ENCODE measurements at regions not wholly inside any gene's neighbourhood (a gene's known extent, or its start where the extent isn't known, plus 50 kb on each side); places are given as distances from the start of the nearest gene placed in this dataset.
"Not testable (repeated sequence)": the region's sequence is repeated elsewhere in the genome, so short reads cannot be mapped to it uniquely, and the experiment has no call there.

GRCh38 chr9:82761956-82762355 lies 301.0 kb downstream of the RASEF start:
- Histone ChIP-seq H3K4me1 (replicated peaks) (no peaks in the 10 kb centered on the region), H3K4me3 (no peak overlapping the region), H3K27me3 (replicated peaks) (no peaks in the 10 kb centered on the region), H3K36me3 (no peaks in the 10 kb centered on the region), H3K9me3 (replicated peaks) (no peaks in the 10 kb centered on the region), H3K27ac (no peak overlapping the region)
- DNase-seq (ENCODE audit: low read depth in 1 of 2, low spot score in 2 of 2) = no peak

DNA sequence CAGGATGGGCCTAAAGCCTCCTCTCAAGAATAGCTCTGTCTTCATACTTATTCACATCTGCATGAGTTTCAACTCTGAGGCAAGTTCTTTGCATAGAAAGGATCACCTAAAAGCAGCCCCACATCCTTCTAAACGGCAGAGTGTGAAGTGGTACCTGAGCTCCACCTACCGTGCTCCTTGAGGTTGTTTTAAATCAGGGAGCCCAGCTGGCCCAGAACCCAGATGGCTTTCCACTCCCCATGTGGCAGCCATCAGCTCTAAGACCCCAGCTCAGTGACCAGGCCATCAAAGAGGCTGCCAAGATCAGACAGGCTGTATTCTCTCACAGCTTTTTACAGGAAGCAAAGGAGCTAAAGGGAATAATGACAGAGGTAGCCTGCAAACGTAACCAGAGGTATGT lies 299.3 kb downstream of the RASEF start:
- Histone ChIP-seq H3K9me3 (replicated peaks) (no peaks in the 10 kb centered on the region), H3K4me3 (no peak overlapping the region), H3K27ac (no peak overlapping the region), H3K27me3 (replicated peaks) (no peaks in the 10 kb centered on the region), H3K4me1 (replicated peaks) (no peaks in the 10 kb centered on the region), H3K36me3 (no peaks in the 10 kb centered on the region)
- no peak for DNase-seq (ENCODE audit: low read depth in 1 of 2, low spot score in 2 of 2)

DNA sequence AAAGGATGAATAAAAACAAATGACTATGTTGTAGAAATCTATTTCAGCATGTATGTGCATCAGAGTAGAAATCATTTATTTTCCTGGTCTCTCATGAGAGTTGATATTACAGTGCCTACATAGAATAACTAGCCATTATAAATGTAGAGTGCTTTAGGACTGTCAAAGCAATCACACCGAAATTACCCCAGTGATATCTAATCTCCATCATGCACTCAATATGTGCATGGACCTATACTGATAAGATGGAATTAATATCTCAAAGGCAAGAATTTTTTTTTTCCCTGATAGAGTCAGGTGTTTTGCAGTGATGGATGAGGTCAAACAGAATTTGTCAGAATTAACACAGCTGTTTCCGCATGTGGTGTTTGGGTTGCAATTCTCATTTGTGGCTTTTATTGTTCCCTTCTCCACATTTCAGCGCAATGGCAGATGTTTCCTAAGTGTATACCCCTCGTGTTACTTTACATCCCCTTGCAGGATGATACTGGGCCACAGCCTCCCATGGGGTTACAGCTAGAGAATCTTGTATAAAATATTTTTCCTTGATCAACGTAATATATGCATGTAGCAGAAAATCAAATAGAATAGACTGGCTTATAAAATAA lies 298.8 kb downstream of the RASEF start:
- no peak for DNase-seq (ENCODE audit: low read depth in 1 of 2, low spot score in 2 of 2)
- H3K27me3 ChIP-seq (replicated peaks) = no peaks in the 10 kb centered on the region
- H3K27ac ChIP-seq = no peak overlapping the region
- no peaks in the 10 kb centered on the region for H3K9me3 ChIP-seq (replicated peaks)
- H3K4me1 ChIP-seq (replicated peaks) = no peaks in the 10 kb centered on the region
- H3K36me3 ChIP-seq = no peaks in the 10 kb centered on the region
- H3K4me3 ChIP-seq = no peak overlapping the region

- H3K9me3 ChIP-seq (replicated peaks); H3K27me3 ChIP-seq (replicated peaks); H3K4me1 ChIP-seq (replicated peaks); H3K27ac ChIP-seq; DNase-seq (ENCODE audit: low read depth in 1 of 2, low spot score in 2 of 2); H3K4me3 ChIP-seq; H3K36me3 ChIP-seq: not testable (repeated sequence)
Observed at GRCh38 chr9:82774707-82775231, 288.2 kb downstream of the RASEF start.

DNA sequence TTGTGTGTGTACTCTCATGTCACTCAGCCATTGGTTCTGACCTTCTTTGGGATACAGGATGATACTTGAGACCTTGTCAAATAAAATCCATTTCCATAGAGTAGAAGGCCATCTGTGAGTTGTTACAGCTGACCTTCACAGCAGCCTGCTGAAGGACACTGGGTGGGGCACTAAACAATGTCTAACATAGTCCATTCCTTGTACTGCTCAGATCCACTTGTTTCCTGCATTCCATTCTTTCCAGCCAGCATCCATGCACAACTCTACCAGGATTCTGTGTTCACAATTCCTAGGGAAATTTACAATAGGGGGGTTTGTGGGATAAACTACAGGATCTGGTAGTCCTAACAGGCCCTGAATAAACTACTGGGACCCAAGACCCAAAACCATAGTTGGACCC lies 286.4 kb downstream of the RASEF start:
- H3K4me3 ChIP-seq = no peak overlapping the region
- no peaks in the 10 kb centered on the region for H3K9me3 ChIP-seq (replicated peaks)
- DNase-seq (ENCODE audit: low read depth in 1 of 2, low spot score in 2 of 2) = no peak
- no peaks in the 10 kb centered on the region for H3K27me3 ChIP-seq (replicated peaks)
- no peaks in the 10 kb centered on the region for H3K36me3 ChIP-seq
- no peaks in the 10 kb centered on the region for H3K4me1 ChIP-seq (replicated peaks)
- no peak overlapping the region for H3K27ac ChIP-seq

GRCh38 chr9:82777366-82777765 lies 285.6 kb downstream of the RASEF start:
- no peaks in the 10 kb centered on the region for H3K27me3 ChIP-seq (replicated peaks)
- H3K4me3 ChIP-seq = no peak overlapping the region
- DNase-seq (ENCODE audit: low read depth in 1 of 2, low spot score in 2 of 2) = no peak
- H3K36me3 ChIP-seq = no peaks in the 10 kb centered on the region
- no peaks in the 10 kb centered on the region for H3K4me1 ChIP-seq (replicated peaks)
- H3K9me3 ChIP-seq (replicated peaks) = no peaks in the 10 kb centered on the region
- H3K27ac ChIP-seq = no peak overlapping the region

DNA sequence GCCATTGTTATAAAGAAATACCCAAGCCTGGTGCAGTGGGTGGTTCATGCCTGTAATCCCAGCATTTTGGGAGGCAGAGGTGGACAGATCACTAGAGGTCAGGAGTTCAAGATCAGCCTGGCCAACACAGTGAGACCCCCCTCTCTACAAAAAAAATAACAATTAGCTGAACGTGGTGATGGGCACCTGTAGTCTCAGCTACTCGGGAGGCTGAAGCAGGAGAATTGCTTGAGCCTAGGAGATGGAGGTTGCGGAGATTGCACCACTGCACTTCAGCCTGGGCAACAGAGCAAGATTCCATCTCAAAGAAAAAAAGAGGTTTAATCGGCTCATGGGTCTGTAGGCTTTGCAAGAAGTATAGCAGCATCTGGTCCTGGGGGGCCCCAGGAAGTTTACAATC lies 284.0 kb downstream of the RASEF start:
- H3K27ac ChIP-seq; H3K27me3 ChIP-seq (replicated peaks); H3K36me3 ChIP-seq; H3K9me3 ChIP-seq (replicated peaks); DNase-seq (ENCODE audit: low read depth in 1 of 2, low spot score in 2 of 2); H3K4me1 ChIP-seq (replicated peaks); H3K4me3 ChIP-seq: not testable (repeated sequence)

- no peak for DNase-seq (ENCODE audit: low read depth in 1 of 2, low spot score in 2 of 2)
- H3K27ac ChIP-seq = no peak overlapping the region
- no peak overlapping the region for H3K4me3 ChIP-seq
- no peaks in the 10 kb centered on the region for H3K9me3 ChIP-seq (replicated peaks)
- no peaks in the 10 kb centered on the region for H3K27me3 ChIP-seq (replicated peaks)
- no peaks in the 10 kb centered on the region for H3K4me1 ChIP-seq (replicated peaks)
- H3K36me3 ChIP-seq = no peaks in the 10 kb centered on the region
Observed at GRCh38 chr9:82780017-82780416, 282.9 kb downstream of the RASEF start.

DNA sequence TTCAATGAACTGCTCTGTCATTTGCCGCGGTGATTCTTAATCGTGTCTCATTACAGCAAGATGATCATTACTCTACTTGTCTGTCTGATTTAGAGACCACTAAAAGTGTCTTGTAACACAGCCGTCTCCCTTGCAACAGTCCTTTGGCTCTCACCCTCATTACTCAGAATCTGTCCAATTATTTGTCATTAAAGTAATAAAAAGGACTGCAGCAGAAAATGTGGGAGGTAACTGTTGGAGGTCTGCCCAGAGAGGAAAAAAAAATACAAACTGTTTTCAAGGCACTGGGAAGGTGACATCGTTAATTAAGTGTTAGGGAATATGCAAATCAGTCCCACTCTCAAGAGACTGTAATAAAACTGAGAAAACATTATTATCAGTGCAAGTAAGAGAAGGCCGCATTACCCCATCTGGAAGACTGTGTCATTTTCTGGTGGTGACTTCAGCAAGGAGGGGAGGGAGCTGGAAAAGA lies 281.0 kb downstream of the RASEF start:
- DNase-seq (ENCODE audit: low read depth in 1 of 2, low spot score in 2 of 2) = no peak
- no peaks in the 10 kb centered on the region for H3K4me1 ChIP-seq (replicated peaks)
- no peaks in the 10 kb centered on the region for H3K27me3 ChIP-seq (replicated peaks)
- no peak overlapping the region for H3K27ac ChIP-seq
- H3K4me3 ChIP-seq = no peak overlapping the region
- no peaks in the 10 kb centered on the region for H3K36me3 ChIP-seq
- H3K9me3 ChIP-seq (replicated peaks) = no peaks in the 10 kb centered on the region

GRCh38 chr9:82783045-82783444 lies 279.9 kb downstream of the RASEF start:
- no peaks in the 10 kb centered on the region for H3K36me3 ChIP-seq
- no peak for DNase-seq (ENCODE audit: low read depth in 1 of 2, low spot score in 2 of 2)
- no peak overlapping the region for H3K27ac ChIP-seq
- H3K4me3 ChIP-seq = no peak overlapping the region
- H3K27me3 ChIP-seq (replicated peaks) = no peaks in the 10 kb centered on the region
- H3K4me1 ChIP-seq (replicated peaks) = no peaks in the 10 kb centered on the region
- H3K9me3 ChIP-seq (replicated peaks) = no peaks in the 10 kb centered on the region

DNA sequence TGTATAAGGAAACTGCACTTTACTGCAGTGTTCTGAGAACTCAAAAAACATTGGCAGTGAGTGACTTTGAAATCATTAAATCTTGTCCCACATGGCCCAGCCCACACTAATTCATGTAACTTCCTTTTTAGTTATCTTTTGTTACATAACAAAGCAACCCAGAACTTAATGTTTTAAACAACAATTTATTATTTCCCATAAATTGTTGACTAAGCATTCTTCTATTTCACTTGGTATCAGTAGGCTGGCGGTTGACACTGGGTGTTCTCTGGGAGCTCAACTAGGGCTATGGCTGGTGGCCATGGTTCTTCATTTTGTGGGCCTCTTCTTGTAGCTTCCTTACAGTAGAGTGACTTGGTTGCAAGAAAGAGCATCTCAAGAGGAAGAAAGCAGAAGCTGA lies 278.4 kb downstream of the RASEF start:
- no peaks in the 10 kb centered on the region for H3K9me3 ChIP-seq (replicated peaks)
- H3K4me1 ChIP-seq (replicated peaks) = no peaks in the 10 kb centered on the region
- H3K4me3 ChIP-seq = no peak overlapping the region
- no peak overlapping the region for H3K27ac ChIP-seq
- H3K27me3 ChIP-seq (replicated peaks) = no peaks in the 10 kb centered on the region
- no peaks in the 10 kb centered on the region for H3K36me3 ChIP-seq
- no peak for DNase-seq (ENCODE audit: low read depth in 1 of 2, low spot score in 2 of 2)

DNA sequence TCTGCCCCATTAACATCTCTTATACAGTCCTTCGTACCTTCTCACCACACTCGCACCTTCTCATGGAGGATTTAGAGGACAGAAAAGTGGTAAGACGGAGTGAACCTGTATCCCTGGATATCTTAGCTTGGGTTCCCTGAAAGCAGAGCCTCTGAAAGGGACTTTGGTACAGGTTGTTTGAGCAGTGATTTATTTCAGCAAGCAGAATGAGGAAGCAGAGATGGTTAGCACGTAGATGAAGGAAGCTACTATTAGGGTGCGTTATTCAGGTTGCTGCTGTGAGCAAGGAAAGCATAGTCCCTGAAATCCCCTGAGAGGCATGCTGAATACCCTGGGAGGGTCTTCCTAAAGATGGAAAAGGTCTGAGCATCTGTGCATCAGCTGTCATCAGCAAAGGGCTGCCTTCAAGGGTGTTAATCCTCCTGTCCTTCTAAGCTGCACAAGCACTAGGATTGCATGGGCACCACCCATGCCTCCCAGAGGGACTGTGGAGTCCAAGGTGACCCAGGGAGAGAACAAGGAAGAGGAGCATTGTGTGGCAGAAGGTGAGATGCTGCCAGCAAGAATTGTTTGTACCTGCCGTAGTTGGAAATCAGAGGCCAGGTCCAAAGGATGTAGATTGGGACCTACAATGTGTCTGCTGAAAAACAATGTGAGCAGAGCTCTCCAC lies 273.7 kb downstream of the RASEF start:
- no peak for DNase-seq (ENCODE audit: low read depth in 1 of 2, low spot score in 2 of 2)
- no peaks in the 10 kb centered on the region for H3K9me3 ChIP-seq (replicated peaks)
- no peak overlapping the region for H3K4me3 ChIP-seq
- H3K4me1 ChIP-seq (replicated peaks) = no peaks in the 10 kb centered on the region
- no peaks in the 10 kb centered on the region for H3K27me3 ChIP-seq (replicated peaks)
- no peak overlapping the region for H3K27ac ChIP-seq
- H3K36me3 ChIP-seq = no peaks in the 10 kb centered on the region

GRCh38 chr9:82790875-82791274 lies 272.1 kb downstream of the RASEF start:
- Histone ChIP-seq H3K9me3 (replicated peaks) (no peaks in the 10 kb centered on the region), H3K27me3 (replicated peaks) (no peaks in the 10 kb centered on the region), H3K27ac (no peak overlapping the region), H3K4me3 (no peak overlapping the region), H3K36me3 (no peaks in the 10 kb centered on the region), H3K4me1 (replicated peaks) (no peaks in the 10 kb centered on the region)
- no peak for DNase-seq (ENCODE audit: low read depth in 1 of 2, low spot score in 2 of 2)

- Histone ChIP-seq H3K9me3 (replicated peaks) (no peaks in the 10 kb centered on the region), H3K27ac (no peak overlapping the region), H3K27me3 (replicated peaks) (no peaks in the 10 kb centered on the region), H3K4me3 (no peak overlapping the region), H3K36me3 (no peaks in the 10 kb centered on the region), H3K4me1 (replicated peaks) (no peaks in the 10 kb centered on the region)
- no peak for DNase-seq (ENCODE audit: low read depth in 1 of 2, low spot score in 2 of 2)
Observed at GRCh38 chr9:82791692-82792091, 271.2 kb downstream of the RASEF start.

- no peak for DNase-seq (ENCODE audit: low read depth in 1 of 2, low spot score in 2 of 2)
- peaks cover 19% of the 10 kb centered on the region for H3K4me1 ChIP-seq (replicated peaks)
- H3K27ac ChIP-seq = no peak overlapping the region
- no peaks in the 10 kb centered on the region for H3K9me3 ChIP-seq (replicated peaks)
- no peaks in the 10 kb centered on the region for H3K36me3 ChIP-seq
- no peak overlapping the region for H3K4me3 ChIP-seq
- no peaks in the 10 kb centered on the region for H3K27me3 ChIP-seq (replicated peaks)
Observed at GRCh38 chr9:82797534-82797933, 265.4 kb downstream of the RASEF start.

Measured in SJSA1 (cell line).